Right lobe of liver (tissue), 4 donors: ENCODE measurements at regions not wholly inside any gene's neighbourhood (a gene's known extent, or its start where the extent isn't known, plus 50 kb on each side); places are given as distances from the start of the nearest gene placed in this dataset.

Experiments used
- CTCF ChIP-seq, 4 donors: fragments of 200-600 bp in 3 of 4; fragments of 450-650 bp in 1 of 4; IDR thresholded peaks; one replicate each; pipeline versions ENCODE4 v1.5.1 to v1.8.0; 2016 to 2022; ENCODE audit warnings: antibody characterized with exemption in 4 of 4, mild to moderate bottlenecking in 2 of 4
- POLR2A ChIP-seq: fragments of 450-650 bp; IDR thresholded peaks from one replicate; pipeline ENCODE4 v1.6.1; 2017; ENCODE audit warnings: antibody characterized with exemption, mild to moderate bottlenecking
- donor health status: DM: no; HTN: no; CAD: no.
- donor health status: DM: no; HTN: no; CAD: no.
- donor health status: DM: no; HTN: yes; CAD: no.

GRCh38 chr5:127183332-127183731 lies 107.3 kb upstream of the MEGF10 start:
- TF ChIP-seq CTCF (IDR thresholded peaks at IDR 0.05) (no peak), POLR2A (no peak)
